ENCODE measurements at regions not wholly inside any gene's neighbourhood (a gene's known extent, or its start where the extent isn't known, plus 50 kb on each side); places are given as distances from the start of the nearest gene placed in this dataset.

- no peaks in the 10 kb centered on the region for H3K9me3 ChIP-seq (ENCODE audit: control insufficient read depth, low read depth, low read length)
- no peaks in the 10 kb centered on the region for H3K27me3 ChIP-seq (ENCODE audit: control insufficient read depth, extremely low read depth, insufficient read depth, low read length)
- no peak for FAIRE-seq
- no peak overlapping the region for H3K27ac ChIP-seq (ENCODE audit: control insufficient read depth, insufficient read depth, low read length)
- no peak overlapping the region for H3K4me2 ChIP-seq (ENCODE audit: control insufficient read depth, extremely low read depth, insufficient read depth, low read depth, low read length)
- H3K4me1 ChIP-seq (ENCODE audit: control insufficient read depth, extremely low read depth, insufficient read depth, low read length): no peaks in the 10 kb centered on the region
- H2AFZ ChIP-seq (ENCODE audit: control insufficient read depth, low read length): no peak overlapping the region
- no peaks in the 10 kb centered on the region for H3K79me2 ChIP-seq (ENCODE audit: control insufficient read depth, insufficient read depth, low read length)
- H4K20me1 ChIP-seq (ENCODE audit: control insufficient read depth, extremely low read depth, insufficient read depth, low read length): no peaks in the 10 kb centered on the region
- no peaks in the 10 kb centered on the region for H3K36me3 ChIP-seq (ENCODE audit: control insufficient read depth in 2 of 2, extremely low read depth in 1 of 2, insufficient read depth in 2 of 2, low read length in 2 of 2)
- DNase-seq (ENCODE audit: low read depth, low spot score): no peak
- TF ChIP-seq, protein P1, sequence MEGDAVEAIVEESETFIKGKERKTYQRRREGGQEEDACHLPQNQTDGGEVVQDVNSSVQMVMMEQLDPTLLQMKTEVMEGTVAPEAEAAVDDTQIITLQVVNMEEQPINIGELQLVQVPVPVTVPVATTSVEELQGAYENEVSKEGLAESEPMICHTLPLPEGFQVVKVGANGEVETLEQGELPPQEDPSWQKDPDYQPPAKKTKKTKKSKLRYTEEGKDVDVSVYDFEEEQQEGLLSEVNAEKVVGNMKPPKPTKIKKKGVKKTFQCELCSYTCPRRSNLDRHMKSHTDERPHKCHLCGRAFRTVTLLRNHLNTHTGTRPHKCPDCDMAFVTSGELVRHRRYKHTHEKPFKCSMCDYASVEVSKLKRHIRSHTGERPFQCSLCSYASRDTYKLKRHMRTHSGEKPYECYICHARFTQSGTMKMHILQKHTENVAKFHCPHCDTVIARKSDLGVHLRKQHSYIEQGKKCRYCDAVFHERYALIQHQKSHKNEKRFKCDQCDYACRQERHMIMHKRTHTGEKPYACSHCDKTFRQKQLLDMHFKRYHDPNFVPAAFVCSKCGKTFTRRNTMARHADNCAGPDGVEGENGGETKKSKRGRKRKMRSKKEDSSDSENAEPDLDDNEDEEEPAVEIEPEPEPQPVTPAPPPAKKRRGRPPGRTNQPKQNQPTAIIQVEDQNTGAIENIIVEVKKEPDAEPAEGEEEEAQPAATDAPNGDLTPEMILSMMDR (optimal IDR thresholded peaks at IDR 0.05 in 1 of 3, IDR thresholded peaks at IDR 0.05 in 1 of 3, conservative IDR thresholded peaks at IDR 0.05 in 1 of 3; ENCODE audit: extremely low read depth in 1 of 3, insufficient read depth in 2 of 3, low read length in 3 of 3): no peak
- no peak for TF ChIP-seq EZH2 (IDR thresholded peaks at IDR 0.05; ENCODE audit: low read length)
- no peaks in the 10 kb centered on the region for H3K9me1 ChIP-seq (ENCODE audit: control insufficient read depth, extremely low read depth, insufficient read depth, low read length)
- H3K4me3 ChIP-seq (ENCODE audit: control insufficient read depth in 2 of 3, extremely low read depth in 1 of 3, insufficient read depth in 2 of 3, low read depth in 1 of 3, low read length in 3 of 3): no peak overlapping the region
- dilution Hi-C loops (cut with MboI; ENCODE audit: extremely low pct_ligation_motif_present, low sequenced_read_pairs): no loop called here
- H3K9ac ChIP-seq (ENCODE audit: control insufficient read depth, extremely low read depth, insufficient read depth, low read length): no peak overlapping the region
Measured at GRCh38 chr4:44016570-44017421, 431.8 kb downstream of the KCTD8 start.

DNA sequence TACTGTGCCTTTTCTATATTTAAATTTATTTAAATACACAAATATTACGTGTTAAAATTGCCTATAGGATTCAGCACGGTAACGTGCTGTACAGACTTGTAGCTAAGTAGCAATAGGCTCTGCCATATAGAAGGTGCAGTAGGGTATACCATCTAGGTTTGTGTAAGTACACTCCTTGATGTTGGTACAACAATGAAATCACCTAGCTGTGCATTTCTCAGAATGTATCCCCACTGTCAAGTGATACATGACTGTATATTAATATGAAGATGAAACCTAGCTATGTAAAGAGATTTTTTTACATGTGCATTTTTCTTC, 431.2 kb downstream of the KCTD8 start:
- FAIRE-seq: no peak
- Histone ChIP-seq H3K4me3 (ENCODE audit: control insufficient read depth in 2 of 3, extremely low read depth in 1 of 3, insufficient read depth in 2 of 3, low read depth in 1 of 3, low read length in 3 of 3) (no peak overlapping the region), H2AFZ (ENCODE audit: control insufficient read depth, low read length) (no peak overlapping the region), H3K9ac (ENCODE audit: control insufficient read depth, extremely low read depth, insufficient read depth, low read length) (no peak overlapping the region), H3K4me2 (ENCODE audit: control insufficient read depth, extremely low read depth, insufficient read depth, low read depth, low read length) (no peak overlapping the region), H3K27me3 (ENCODE audit: control insufficient read depth, extremely low read depth, insufficient read depth, low read length) (no peaks in the 10 kb centered on the region), H3K4me1 (ENCODE audit: control insufficient read depth, extremely low read depth, insufficient read depth, low read length) (no peaks in the 10 kb centered on the region), H4K20me1 (ENCODE audit: control insufficient read depth, extremely low read depth, insufficient read depth, low read length) (no peaks in the 10 kb centered on the region), H3K9me1 (ENCODE audit: control insufficient read depth, extremely low read depth, insufficient read depth, low read length) (no peaks in the 10 kb centered on the region), H3K9me3 (ENCODE audit: control insufficient read depth, low read depth, low read length) (no peaks in the 10 kb centered on the region), H3K79me2 (ENCODE audit: control insufficient read depth, insufficient read depth, low read length) (no peaks in the 10 kb centered on the region), H3K27ac (ENCODE audit: control insufficient read depth, insufficient read depth, low read length) (no peak overlapping the region), H3K36me3 (ENCODE audit: control insufficient read depth in 2 of 2, extremely low read depth in 1 of 2, insufficient read depth in 2 of 2, low read length in 2 of 2) (no peaks in the 10 kb centered on the region)
- no peak for TF ChIP-seq EZH2 (IDR thresholded peaks at IDR 0.05; ENCODE audit: low read length)
- DNase-seq (ENCODE audit: low read depth, low spot score): no peak
- dilution Hi-C loops (cut with MboI; ENCODE audit: extremely low pct_ligation_motif_present, low sequenced_read_pairs): no loop called here

DNA sequence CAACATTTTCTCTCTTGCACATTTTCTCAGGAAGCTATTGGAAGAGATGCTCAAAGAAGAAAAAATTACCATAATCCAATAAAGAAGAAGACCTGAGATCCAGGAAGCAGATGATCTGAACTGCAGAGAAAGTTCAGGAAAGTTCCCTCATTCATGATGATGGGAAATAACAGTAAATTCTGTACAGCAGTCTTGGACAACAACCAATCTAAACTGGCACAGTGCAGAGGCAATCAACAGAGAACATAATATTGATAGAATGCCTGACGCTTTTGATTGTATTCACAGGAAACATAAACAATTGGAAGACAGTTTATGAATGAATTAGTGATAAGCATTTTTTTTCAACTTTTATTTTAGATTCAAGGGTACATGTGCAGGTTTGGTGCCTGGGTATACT, 428.9 kb downstream of the KCTD8 start:
- dilution Hi-C loops (cut with MboI; ENCODE audit: extremely low pct_ligation_motif_present, low sequenced_read_pairs): no loop called here
- no peak overlapping the region for H3K27ac ChIP-seq (ENCODE audit: control insufficient read depth, insufficient read depth, low read length)
- no peaks in the 10 kb centered on the region for H3K4me1 ChIP-seq (ENCODE audit: control insufficient read depth, extremely low read depth, insufficient read depth, low read length)
- no peaks in the 10 kb centered on the region for H3K36me3 ChIP-seq (ENCODE audit: control insufficient read depth in 2 of 2, extremely low read depth in 1 of 2, insufficient read depth in 2 of 2, low read length in 2 of 2)
- no peaks in the 10 kb centered on the region for H3K79me2 ChIP-seq (ENCODE audit: control insufficient read depth, insufficient read depth, low read length)
- H3K9me3 ChIP-seq (ENCODE audit: control insufficient read depth, low read depth, low read length): no peaks in the 10 kb centered on the region
- TF ChIP-seq, protein P1 (optimal IDR thresholded peaks at IDR 0.05 in 1 of 3, IDR thresholded peaks at IDR 0.05 in 1 of 3, conservative IDR thresholded peaks at IDR 0.05 in 1 of 3; ENCODE audit: extremely low read depth in 1 of 3, insufficient read depth in 2 of 3, low read length in 3 of 3): no peak
- TF ChIP-seq EZH2 (IDR thresholded peaks at IDR 0.05; ENCODE audit: low read length): no peak
- no peak overlapping the region for H3K9ac ChIP-seq (ENCODE audit: control insufficient read depth, extremely low read depth, insufficient read depth, low read length)
- DNase-seq (ENCODE audit: low read depth, low spot score): no peak
- no peak overlapping the region for H2AFZ ChIP-seq (ENCODE audit: control insufficient read depth, low read length)
- H3K27me3 ChIP-seq (ENCODE audit: control insufficient read depth, extremely low read depth, insufficient read depth, low read length): no peaks in the 10 kb centered on the region
- no peaks in the 10 kb centered on the region for H3K9me1 ChIP-seq (ENCODE audit: control insufficient read depth, extremely low read depth, insufficient read depth, low read length)
- H4K20me1 ChIP-seq (ENCODE audit: control insufficient read depth, extremely low read depth, insufficient read depth, low read length): no peaks in the 10 kb centered on the region
- H3K4me3 ChIP-seq (ENCODE audit: control insufficient read depth in 2 of 3, extremely low read depth in 1 of 3, insufficient read depth in 2 of 3, low read depth in 1 of 3, low read length in 3 of 3): no peak overlapping the region
- FAIRE-seq: no peak
- no peak overlapping the region for H3K4me2 ChIP-seq (ENCODE audit: control insufficient read depth, extremely low read depth, insufficient read depth, low read depth, low read length)

All from keratinocyte (primary cell).